GM12864 (cell line): ENCODE measurements at regions not wholly inside any gene's neighbourhood (a gene's known extent, or its start where the extent isn't known, plus 50 kb on each side); places are given as distances from the start of the nearest gene placed in this dataset.
"Not testable (repeated sequence)": the region's sequence is repeated elsewhere in the genome, so short reads cannot be mapped to it uniquely, and the experiment has no call there.

ENCODE experiments used
- DNase-seq: peaks from one replicate; pipeline ENCODE4 v3.0.0-alpha.2; 2011; ENCODE audit warnings: low read depth
- H3K4me3 ChIP-seq: 2 replicates; pipeline ENCODE4 v1.5.1; 2011; ENCODE audit warnings: mild to moderate bottlenecking, low read depth, low read length, control low read depth
- CTCF ChIP-seq: IDR thresholded peaks from 2 replicates; pipeline ENCODE4 v1.5.1; 2011; ENCODE audit warnings: low read depth, mild to moderate bottlenecking, moderate library complexity, low read length, control low read depth, inconsistent platforms; ENCODE audit errors: missing control alignments

GRCh38 chr5:50898966-50899365, 232.5 kb downstream of the PARP8 start:
- no peak for TF ChIP-seq CTCF
- no peak for DNase-seq
- no peak overlapping the region for H3K4me3 ChIP-seq

- no peak overlapping the region for H3K4me3 ChIP-seq
- DNase-seq, result no peak
- no peak for TF ChIP-seq CTCF
These were observed 234.6 kb downstream of the PARP8 start for GRCh38 chr5:50900952-50901510.

- no peak for TF ChIP-seq CTCF
- no peak for DNase-seq
- H3K4me3 ChIP-seq, result no peak overlapping the region
These were observed 237.2 kb downstream of the PARP8 start for GRCh38 chr5:50903651-50904050.

- DNase-seq, result no peak
- H3K4me3 ChIP-seq, result no peak overlapping the region
- TF ChIP-seq CTCF, result no peak
These were observed 239.6 kb downstream of the PARP8 start for GRCh38 chr5:50905996-50906570.

- not testable (repeated sequence) for DNase-seq, H3K4me3 ChIP-seq
These were observed 253.7 kb downstream of the PARP8 start for GRCh38 chr5:50920160-50920559.

GRCh38 chr5:50921366-50922133, 255.1 kb downstream of the PARP8 start:
- DNase-seq, result no peak
- TF ChIP-seq CTCF, result no peak

GRCh38 chr5:50922134-50922941, 255.9 kb downstream of the PARP8 start:
- peak; percentile 38 for TF ChIP-seq CTCF
- DNase-seq, H3K4me3 ChIP-seq: not testable (repeated sequence)

More at GRCh38 chr5:50921366-50922133, 255.1 kb downstream of the PARP8 start:
- H3K4me3 ChIP-seq, result no peak overlapping the region
